A549 (cell line): ENCODE measurements at regions not wholly inside any gene's neighbourhood (a gene's known extent, or its start where the extent isn't known, plus 50 kb on each side); places are given as distances from the start of the nearest gene placed in this dataset.

ENCODE experiments used
- ATAC-seq, 2 experiments: fragments of 200-7000 bp in 1 of 2; fragments of >200 bp in 1 of 2; cut with Nextera tagmentation in 1 of 2; cut with Tn5 transposase in 1 of 2; 3 replicates each; pipeline versions ENCODE4 v1.8.0 to v1.9.1; 2018 to 2020; ENCODE audit warnings: mild to moderate bottlenecking in 1 of 2, moderate library complexity in 1 of 2
- CTCF ChIA-PET: fragments of 300-600 bp; sonication (Branson Sonifier 250); formaldehyde crosslinking; extraction: SDS; loops from one replicate; lab custom pipeline; 2021; ENCODE audit warnings: antibody characterized with exemption, inconsistent platforms; lab: Yijun Ruan, JAX
- POLR2A ChIA-PET: fragments of 350-600 bp; formaldehyde crosslinking; extraction: SDS; loops from one replicate; lab custom pipeline; 2021; ENCODE audit warnings: antibody characterized with exemption, inconsistent platforms; lab: Yijun Ruan, JAX
- DNase-seq, 2 experiments: peaks; one replicate each; pipeline versions ENCODE4 v3.0.0 to v3.0.0-alpha.2; 2011 to 2016; ENCODE audit warnings: low read depth in 1 of 2, low spot score in 1 of 2
- FAIRE-seq: peaks from 2 replicates; lab custom pipeline; 2011; peaks lifted over from hg19 to GRCh38; lab: Jason Lieb, UNC
- H3K27ac ChIP-seq, 2 experiments: fragments of >200 bp; sonication (Bioruptor Twin); formaldehyde crosslinking; 3 replicates each; pipeline ENCODE4 v1.5.1; 2016 to 2017
- H3K4me1 ChIP-seq: fragments of >200 bp; sonication (Bioruptor Twin); formaldehyde crosslinking; 3 replicates; pipeline ENCODE4 v1.6.1; 2016
- H3K4me2 ChIP-seq: fragments of >200 bp; sonication (Bioruptor Twin); formaldehyde crosslinking; 3 replicates; pipeline ENCODE4 v1.6.1; 2016
- H3K4me3 ChIP-seq: fragments of >200 bp; sonication (Bioruptor Twin); formaldehyde crosslinking; 3 replicates; pipeline ENCODE4 v1.5.1; 2016
- H3K9me3 ChIP-seq: fragments of >200 bp; sonication (Bioruptor Twin); formaldehyde crosslinking; 3 replicates; pipeline ENCODE4 v1.6.1; 2016
- CBX2 ChIP-seq: fragments of 200-600 bp; sonication (generic); IDR thresholded peaks from 2 replicates; pipeline ENCODE4 v1.6.1; 2016; ENCODE audit warnings: low read depth, mild to moderate bottlenecking, borderline replicate concordance
- CBX8 ChIP-seq: fragments of 200-600 bp; sonication (generic); IDR thresholded peaks from 2 replicates; pipeline ENCODE4 v1.6.1; 2016
- CEBPB ChIP-seq, 2 experiments: fragments of >200 bp in 1 of 2; sonication (Bioruptor Twin) in 1 of 2; formaldehyde crosslinking in 1 of 2; IDR thresholded peaks; 2 replicates each; pipeline ENCODE4 v1.6.1; 2012 to 2016
- EHF ChIP-seq: fragments of 250-450 bp; sonication (Bioruptor Pico); IDR thresholded peaks from 2 replicates; pipeline ENCODE4 v1.5.0; 2020; ENCODE audit warnings: mild to moderate bottlenecking
- EHMT2 ChIP-seq: fragments of 200-600 bp; sonication (generic); IDR thresholded peaks from 2 replicates; pipeline ENCODE4 v1.6.1; 2016; ENCODE audit warnings: antibody characterized with exemption, low read depth, mild to moderate bottlenecking, moderate library complexity
- FOXS1 ChIP-seq: fragments of 250-450 bp; sonication (Bioruptor Pico); IDR thresholded peaks from 2 replicates; pipeline ENCODE4 v1.5.0; 2020; ENCODE audit warnings: mild to moderate bottlenecking, moderate library complexity
- HMGXB4 ChIP-seq: fragments of 250-450 bp; sonication (Bioruptor Pico); IDR thresholded peaks from 2 replicates; pipeline ENCODE4 v1.5.0; 2021; ENCODE audit warnings: mild to moderate bottlenecking, moderate library complexity, borderline replicate concordance
- HOXA7 ChIP-seq: fragments of 250-450 bp; sonication (Bioruptor Pico); IDR thresholded peaks from 2 replicates; pipeline ENCODE4 v1.5.0; 2020; ENCODE audit warnings: mild to moderate bottlenecking, moderate library complexity
- HOXB5 ChIP-seq: fragments of 250-450 bp; sonication (Bioruptor Pico); IDR thresholded peaks from 2 replicates; pipeline ENCODE4 v1.5.0; 2020; ENCODE audit warnings: mild to moderate bottlenecking, moderate library complexity
- JUNB ChIP-seq: fragments of >200 bp; sonication (Bioruptor Twin); formaldehyde crosslinking; IDR thresholded peaks from 2 replicates; pipeline ENCODE4 v1.6.1; 2016
- KDM5A ChIP-seq: fragments of 200-600 bp; sonication (generic); IDR thresholded peaks from 2 replicates; pipeline ENCODE4 v1.6.1; 2016; ENCODE audit warnings: antibody characterized with exemption, mild to moderate bottlenecking
- MAFK ChIP-seq: fragments of 450-650 bp; IDR thresholded peaks from 2 replicates; pipeline ENCODE4 v1.6.1; 2014; ENCODE audit not compliant: partially characterized antibody
- MAX ChIP-seq: IDR thresholded peaks from 2 replicates; pipeline ENCODE4 v1.6.1; 2012
- NR3C1 ChIP-seq: fragments of >200 bp; sonication (Bioruptor Twin); formaldehyde crosslinking; IDR thresholded peaks from 3 replicates; pipeline ENCODE4 v1.6.1; 2017
- RARB ChIP-seq: fragments of 250-450 bp; sonication (Bioruptor Pico); IDR thresholded peaks from 2 replicates; pipeline ENCODE4 v1.8.0; 2021; ENCODE audit warnings: mild to moderate bottlenecking, moderate library complexity
- RNF2 ChIP-seq: fragments of 200-600 bp; sonication (generic); IDR thresholded peaks from 2 replicates; pipeline ENCODE4 v1.6.1; 2016; ENCODE audit warnings: low read depth, mild to moderate bottlenecking, antibody characterized with exemption, moderate library complexity, borderline replicate concordance
- SMC3 ChIP-seq: fragments of >200 bp; sonication (Bioruptor Twin); formaldehyde crosslinking; IDR thresholded peaks from 3 replicates; pipeline ENCODE4 v1.6.1; 2018; ENCODE audit warnings: inconsistent platforms
- SREBF2 ChIP-seq: fragments of 450-650 bp; IDR thresholded peaks from 2 replicates; pipeline ENCODE4 v1.6.1; 2014; ENCODE audit warnings: mild to moderate bottlenecking, moderate library complexity
- TFCP2L1 ChIP-seq: fragments of 250-450 bp; sonication (Bioruptor Pico); IDR thresholded peaks from 2 replicates; pipeline ENCODE4 v1.5.0; 2021; ENCODE audit warnings: mild to moderate bottlenecking
- TP53 ChIP-seq: fragments of 250-450 bp; sonication (Bioruptor Pico); IDR thresholded peaks from 2 replicates; pipeline ENCODE4 v1.5.0; 2021; ENCODE audit warnings: mild to moderate bottlenecking, moderate library complexity
- ZC3H11A ChIP-seq: fragments of 450-650 bp; IDR thresholded peaks from 2 replicates; pipeline ENCODE4 v1.6.1; 2014; ENCODE audit warnings: antibody characterized with exemption, mild to moderate bottlenecking
- ZFP36 ChIP-seq: fragments of 450-650 bp; IDR thresholded peaks from 2 replicates; pipeline ENCODE4 v1.6.1; 2014; ENCODE audit warnings: borderline replicate concordance; ENCODE audit not compliant: partially characterized antibody
- WGBS: methylation state at CpG from one replicate; pipeline ENCODE4 v1.1.6; 2017; ENCODE audit errors: missing lambda C conversion rate; 5-methylcytosine and 5-hydroxymethylcytosine counted together
- TF ChIP-seq, protein P1 (sequence below): IDR thresholded peaks from 2 replicates; pipeline ENCODE4 v1.6.1; 2012; ENCODE audit warnings: low read depth, borderline replicate concordance
- TF ChIP-seq, protein P2 (sequence below): IDR thresholded peaks from 2 replicates; pipeline ENCODE4 v1.6.1; 2012
- TF ChIP-seq, protein P3 (sequence below): fragments of >200 bp; sonication (Bioruptor Twin); formaldehyde crosslinking; IDR thresholded peaks from 3 replicates; pipeline ENCODE4 v1.5.1; 2016

GRCh38 chr2:234331566-234331965, 165.3 kb downstream of the ARL4C start:
- DNase-seq (no peak), ATAC-seq (no peak), FAIRE-seq (no peak)
- POLR2A ChIA-PET = no interaction called here
- H3K27ac ChIP-seq = peak overlapping the region in 1 of 2 experiments; percentile 73; a peak in 2 of 6 replicates
- TF ChIP-seq SMC3 (no peak), CEBPB (IDR thresholded peaks at IDR 0.05) (no peak), FOXS1 (CRISPR knock-in tag) (no peak), TFCP2L1 (no peak), ZFP36 (no peak), SREBF2 (no peak), RNF2 (no peak), HMGXB4 (CRISPR knock-in tag) (no peak), CBX8 (no peak)
- TF ChIP-seq, protein P1, sequence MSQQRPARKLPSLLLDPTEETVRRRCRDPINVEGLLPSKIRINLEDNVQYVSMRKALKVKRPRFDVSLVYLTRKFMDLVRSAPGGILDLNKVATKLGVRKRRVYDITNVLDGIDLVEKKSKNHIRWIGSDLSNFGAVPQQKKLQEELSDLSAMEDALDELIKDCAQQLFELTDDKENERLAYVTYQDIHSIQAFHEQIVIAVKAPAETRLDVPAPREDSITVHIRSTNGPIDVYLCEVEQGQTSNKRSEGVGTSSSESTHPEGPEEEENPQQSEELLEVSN = no peak
- H3K9me3 ChIP-seq = no peaks in the 10 kb centered on the region
- no peak overlapping the region for H3K4me3 ChIP-seq
- 90% methylated on average over 5 of the region's 5 CpGs for WGBS
- peaks cover 18% of the 10 kb centered on the region for H3K4me1 ChIP-seq
- CTCF ChIA-PET = no interaction called here
- H3K4me2 ChIP-seq = no peak overlapping the region

DNA sequence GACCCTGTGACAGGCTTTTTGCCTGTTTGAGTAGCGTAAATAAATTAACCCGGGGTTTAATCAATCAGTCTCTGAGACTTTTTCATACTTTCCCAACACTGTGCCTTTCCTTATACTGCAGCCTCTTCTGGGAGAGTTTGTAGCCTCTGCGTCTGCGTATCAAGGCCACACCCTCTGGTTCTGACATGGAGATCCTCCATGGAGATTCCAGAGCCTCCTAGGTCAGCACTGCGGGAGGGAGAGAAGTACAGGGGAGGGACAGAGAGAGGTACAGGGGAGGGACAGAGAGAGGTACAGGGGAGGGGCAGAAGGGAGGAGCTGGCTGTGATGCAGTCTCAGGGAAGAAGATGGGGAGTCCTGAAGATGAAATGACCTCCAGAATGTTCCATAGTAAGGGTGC, 166.0 kb downstream of the ARL4C start:
- Histone ChIP-seq H3K4me1 (peaks cover 18% of the 10 kb centered on the region), H3K9me3 (no peaks in the 10 kb centered on the region), H3K4me3 (no peak overlapping the region), H3K27ac (peak overlapping the region in 1 of 2 experiments; percentile 73; a peak in 2 of 6 replicates), H3K4me2 (no peak overlapping the region)
- POLR2A ChIA-PET = no interaction called here
- CTCF ChIA-PET = no interaction called here
- ATAC-seq (peak in 1 of 2 experiments; percentile 59; a peak in 3 of 6 replicates), FAIRE-seq (no peak), DNase-seq (peak in 1 of 2 experiments; percentile 30)
- TF ChIP-seq EHMT2 = no peak
- no peak for TF ChIP-seq ZC3H11A
- TF ChIP-seq, protein P2, sequence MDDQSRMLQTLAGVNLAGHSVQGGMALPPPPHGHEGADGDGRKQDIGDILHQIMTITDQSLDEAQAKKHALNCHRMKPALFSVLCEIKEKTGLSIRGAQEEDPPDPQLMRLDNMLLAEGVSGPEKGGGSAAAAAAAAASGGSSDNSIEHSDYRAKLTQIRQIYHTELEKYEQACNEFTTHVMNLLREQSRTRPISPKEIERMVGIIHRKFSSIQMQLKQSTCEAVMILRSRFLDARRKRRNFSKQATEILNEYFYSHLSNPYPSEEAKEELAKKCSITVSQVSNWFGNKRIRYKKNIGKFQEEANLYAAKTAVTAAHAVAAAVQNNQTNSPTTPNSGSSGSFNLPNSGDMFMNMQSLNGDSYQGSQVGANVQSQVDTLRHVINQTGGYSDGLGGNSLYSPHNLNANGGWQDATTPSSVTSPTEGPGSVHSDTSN = no peak
- TF ChIP-seq NR3C1 = no peak
- TF ChIP-seq HOXA7 = no peak
- TF ChIP-seq FOXS1 (CRISPR knock-in tag) = no peak
- TF ChIP-seq SMC3 = no peak
- TF ChIP-seq, protein P3, sequence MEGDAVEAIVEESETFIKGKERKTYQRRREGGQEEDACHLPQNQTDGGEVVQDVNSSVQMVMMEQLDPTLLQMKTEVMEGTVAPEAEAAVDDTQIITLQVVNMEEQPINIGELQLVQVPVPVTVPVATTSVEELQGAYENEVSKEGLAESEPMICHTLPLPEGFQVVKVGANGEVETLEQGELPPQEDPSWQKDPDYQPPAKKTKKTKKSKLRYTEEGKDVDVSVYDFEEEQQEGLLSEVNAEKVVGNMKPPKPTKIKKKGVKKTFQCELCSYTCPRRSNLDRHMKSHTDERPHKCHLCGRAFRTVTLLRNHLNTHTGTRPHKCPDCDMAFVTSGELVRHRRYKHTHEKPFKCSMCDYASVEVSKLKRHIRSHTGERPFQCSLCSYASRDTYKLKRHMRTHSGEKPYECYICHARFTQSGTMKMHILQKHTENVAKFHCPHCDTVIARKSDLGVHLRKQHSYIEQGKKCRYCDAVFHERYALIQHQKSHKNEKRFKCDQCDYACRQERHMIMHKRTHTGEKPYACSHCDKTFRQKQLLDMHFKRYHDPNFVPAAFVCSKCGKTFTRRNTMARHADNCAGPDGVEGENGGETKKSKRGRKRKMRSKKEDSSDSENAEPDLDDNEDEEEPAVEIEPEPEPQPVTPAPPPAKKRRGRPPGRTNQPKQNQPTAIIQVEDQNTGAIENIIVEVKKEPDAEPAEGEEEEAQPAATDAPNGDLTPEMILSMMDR = no peak
- TF ChIP-seq EHF (CRISPR knock-in tag) = no peak
- TF ChIP-seq RARB (CRISPR knock-in tag) = no peak
- TF ChIP-seq KDM5A = no peak
- TF ChIP-seq, protein P1 = no peak
- no peak for TF ChIP-seq MAX
- no peak for TF ChIP-seq MAFK
- no peak for TF ChIP-seq HOXB5 (CRISPR knock-in tag)
- no peak for TF ChIP-seq TP53
- TF ChIP-seq JUNB = no peak
- no peak for TF ChIP-seq CBX2
- WGBS = 85% methylated on average over 5 of the region's 5 CpGs
